ENCODE measurements at regions not wholly inside any gene's neighbourhood (a gene's known extent, or its start where the extent isn't known, plus 50 kb on each side); places are given as distances from the start of the nearest gene placed in this dataset.

DNA sequence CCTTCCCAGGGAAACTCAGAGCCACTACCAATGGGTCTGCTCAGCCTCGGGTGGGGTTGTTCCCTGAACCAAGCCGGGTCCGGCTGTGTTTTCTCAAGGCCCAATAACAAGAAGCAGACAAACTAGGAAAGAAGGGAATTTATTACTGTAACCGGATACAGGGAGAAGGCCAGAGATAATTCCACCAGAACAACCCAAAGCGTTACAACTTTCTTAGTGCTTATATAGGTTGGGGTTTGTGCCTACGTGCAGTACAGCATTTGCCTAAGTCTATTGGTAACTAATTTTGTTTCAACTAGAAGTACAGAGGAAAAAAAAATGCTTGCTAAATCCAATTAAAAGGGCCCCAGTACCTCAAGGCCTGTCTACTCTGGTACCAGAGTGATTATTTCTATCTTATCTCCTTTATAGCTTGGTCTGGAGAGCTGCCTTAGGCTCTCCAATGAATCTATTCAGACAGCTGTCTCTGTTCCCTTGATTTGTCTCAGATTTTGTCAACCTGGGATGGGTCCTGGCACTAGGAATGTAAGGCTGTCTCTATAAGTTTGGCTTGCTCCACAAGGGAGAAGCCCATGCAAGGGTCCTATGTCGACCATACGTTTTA lies 57.3 kb upstream of the CCDC190 start:
- no peak for DNase-seq

DNA sequence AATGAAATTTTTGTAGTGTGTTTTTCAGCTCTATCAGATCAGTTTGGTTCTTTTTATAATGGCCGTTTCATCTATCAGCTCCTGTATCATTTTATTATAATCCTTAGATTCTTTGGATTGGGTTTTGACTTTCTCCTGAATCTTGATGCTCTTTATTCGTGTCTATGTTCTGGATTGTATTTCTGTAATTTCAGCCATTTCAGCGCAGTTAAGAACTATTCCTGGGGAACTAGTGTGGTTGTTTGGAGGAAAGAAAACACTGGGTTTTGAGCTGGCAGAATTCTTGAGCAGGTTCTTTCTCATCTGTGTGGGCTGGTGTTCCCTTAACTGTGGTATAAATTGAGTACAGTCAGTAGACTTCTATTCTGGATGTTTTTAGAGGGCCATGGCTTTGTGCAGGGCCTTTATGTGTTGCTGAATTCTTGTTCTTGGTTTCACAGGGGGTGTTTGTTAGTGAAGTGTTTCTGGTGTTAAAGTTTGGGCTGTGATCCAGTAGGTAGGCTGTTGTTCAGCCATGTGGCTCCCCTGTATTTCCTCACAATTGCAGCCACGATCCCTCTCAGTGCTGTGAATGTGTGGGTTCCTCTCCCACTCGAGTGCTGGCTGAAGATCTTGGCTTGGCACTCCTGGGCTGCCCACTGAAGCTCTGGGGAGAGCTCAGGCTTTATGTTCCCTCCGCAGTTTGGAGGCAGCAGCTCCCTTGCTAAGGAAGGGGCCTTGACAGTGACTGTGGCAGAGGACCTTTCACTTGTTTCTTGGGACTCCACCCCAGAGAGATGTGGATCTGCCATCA lies 56.0 kb upstream of the CCDC190 start:
- no peak for DNase-seq

DNA sequence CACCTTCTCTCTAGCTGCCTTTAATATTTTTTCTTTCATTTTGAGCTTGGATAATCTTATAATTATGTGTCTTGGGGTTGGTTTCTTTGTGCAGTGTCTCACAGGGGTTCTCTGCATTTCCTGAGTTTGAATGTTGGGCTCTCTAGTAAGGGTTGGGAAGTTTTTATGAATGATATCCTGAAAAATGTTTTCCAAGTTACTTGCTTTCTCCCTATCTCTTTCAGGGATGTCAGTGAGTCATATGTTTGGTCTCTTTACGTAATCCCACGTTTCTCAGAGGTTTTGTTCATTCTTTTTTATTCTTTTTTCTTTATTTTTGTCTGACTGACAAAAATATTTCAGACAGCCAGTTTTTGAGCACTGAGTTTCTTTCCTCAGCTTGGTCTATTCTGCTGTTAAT lies 55.4 kb upstream of the CCDC190 start:
- no peak for DNase-seq

DNA sequence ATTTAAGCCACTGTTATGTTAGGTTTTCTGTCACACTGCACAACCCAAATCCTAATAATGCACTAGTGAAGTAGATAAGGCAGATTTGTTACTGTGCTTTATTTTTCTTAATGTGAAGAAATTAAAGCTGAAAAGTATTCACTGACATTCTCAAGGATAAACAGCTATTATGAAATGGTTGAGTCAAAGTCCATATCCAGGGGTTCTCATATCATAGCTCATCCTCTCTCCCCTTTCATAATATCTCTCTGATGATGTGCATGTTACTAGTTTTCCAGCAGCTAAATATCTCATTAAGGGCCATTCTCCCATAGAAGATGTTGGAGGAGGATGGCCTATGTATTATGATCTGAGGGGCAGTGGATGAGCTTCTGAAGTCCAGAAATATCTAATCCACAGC lies 53.6 kb upstream of the CCDC190 start:
- DNase-seq: no peak

DNA sequence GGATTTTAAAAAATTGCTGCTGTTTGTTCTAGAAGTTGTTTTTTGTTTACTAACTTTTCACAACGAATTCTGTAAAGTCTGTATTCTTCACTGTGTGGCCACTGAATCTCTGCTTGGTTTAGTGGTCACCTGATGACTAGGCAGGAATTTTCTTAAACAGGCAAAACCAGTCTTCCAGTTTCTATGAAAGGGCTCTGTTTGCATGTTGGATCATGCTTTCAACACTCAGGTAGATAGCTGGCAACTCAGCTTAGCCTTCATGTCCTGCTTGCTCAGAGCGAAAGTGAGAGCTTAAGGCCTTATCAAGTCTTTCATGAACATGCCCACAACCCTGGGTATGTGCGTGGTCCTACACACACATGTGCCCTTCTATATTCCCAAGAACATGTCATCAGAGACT lies 52.4 kb upstream of the CCDC190 start:
- DNase-seq: no peak

DNA sequence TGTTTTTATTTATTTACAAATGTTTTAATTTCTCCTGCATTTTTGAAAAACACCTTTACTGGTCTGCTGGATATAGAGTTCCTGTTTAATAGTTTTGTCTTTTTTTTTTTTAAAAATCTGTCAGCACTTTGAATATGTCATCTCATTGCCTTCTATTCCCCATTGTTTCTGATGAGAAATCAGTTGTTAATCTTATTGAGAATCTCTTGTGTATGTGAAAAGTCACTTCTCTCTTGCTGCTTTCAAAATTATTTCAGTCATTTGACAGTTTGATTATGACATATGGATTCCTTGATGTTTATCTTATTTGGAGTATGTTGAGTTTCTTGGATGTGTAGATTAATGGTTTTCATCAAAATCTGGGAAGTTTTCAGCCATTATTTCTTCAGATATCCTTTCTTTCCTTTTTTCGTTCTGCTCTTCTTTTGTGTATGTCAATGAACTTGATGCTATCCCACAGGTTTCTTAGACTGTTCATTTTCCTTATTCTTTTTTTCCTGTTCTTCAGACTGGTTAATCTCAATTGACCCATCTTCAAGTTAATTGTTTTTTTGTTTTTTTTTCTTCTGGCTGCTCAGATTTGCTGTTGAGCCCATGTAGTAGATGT lies 51.2 kb upstream of the CCDC190 start:
- no peak for DNase-seq

Measured in NCI-H774 (cell line).